HEK293 (cell line): ENCODE measurements at regions not wholly inside any gene's neighbourhood (a gene's known extent, or its start where the extent isn't known, plus 50 kb on each side); places are given as distances from the start of the nearest gene placed in this dataset.

Source experiments
- GLIS2 ChIP-seq: fragments of 450-650 bp; formaldehyde crosslinking; IDR thresholded peaks from 2 replicates; pipeline ENCODE4 v1.5.1; 2016; ENCODE audit warnings: missing biosample characterization, missing genetic modification characterization
- ZNF155 ChIP-seq: fragments of 450-650 bp; formaldehyde crosslinking; IDR thresholded peaks from 2 replicates; pipeline ENCODE4 v1.5.1; 2016; ENCODE audit warnings: missing biosample characterization, missing genetic modification characterization
- ZNF184 ChIP-seq: fragments of 450-650 bp; IDR thresholded peaks from 2 replicates; pipeline ENCODE4 v1.5.1; 2018; ENCODE audit warnings: missing biosample characterization, mild to moderate bottlenecking, missing genetic modification characterization
- ZNF2 ChIP-seq: fragments of 450-650 bp; formaldehyde crosslinking; IDR thresholded peaks from 2 replicates; pipeline ENCODE4 v1.5.1; 2016; ENCODE audit warnings: missing biosample characterization, missing genetic modification characterization
- ZNF473 ChIP-seq: fragments of 450-650 bp; formaldehyde crosslinking; IDR thresholded peaks from 2 replicates; pipeline ENCODE4 v1.5.1; 2017; ENCODE audit warnings: missing biosample characterization, missing genetic modification characterization
- ZNF530 ChIP-seq: fragments of 450-650 bp; formaldehyde crosslinking; IDR thresholded peaks from 2 replicates; pipeline ENCODE4 v1.5.1; 2016; ENCODE audit warnings: low read depth, missing biosample characterization, missing genetic modification characterization
- ZNF600 ChIP-seq: fragments of 450-650 bp; formaldehyde crosslinking; IDR thresholded peaks from 2 replicates; pipeline ENCODE4 v1.5.1; 2016; ENCODE audit warnings: missing biosample characterization, missing genetic modification characterization
- TF ChIP-seq, protein P1 (sequence below): fragments of 450-650 bp; formaldehyde crosslinking; IDR thresholded peaks from 2 replicates; pipeline ENCODE4 v1.5.1; 2017; ENCODE audit warnings: missing biosample characterization, mild to moderate bottlenecking, missing genetic modification characterization, moderate library complexity
- TF ChIP-seq, protein P2 (sequence below): sonication (generic); formaldehyde crosslinking; IDR thresholded peaks from 2 replicates; pipeline ENCODE4 v1.8.1; 2022; ENCODE audit warnings: mild to moderate bottlenecking, moderate library complexity, missing genetic modification reagents

GRCh38 chr1:103945774-103946173 is 196.1 kb downstream of the AMY1C start:
- TF ChIP-seq, protein P1, sequence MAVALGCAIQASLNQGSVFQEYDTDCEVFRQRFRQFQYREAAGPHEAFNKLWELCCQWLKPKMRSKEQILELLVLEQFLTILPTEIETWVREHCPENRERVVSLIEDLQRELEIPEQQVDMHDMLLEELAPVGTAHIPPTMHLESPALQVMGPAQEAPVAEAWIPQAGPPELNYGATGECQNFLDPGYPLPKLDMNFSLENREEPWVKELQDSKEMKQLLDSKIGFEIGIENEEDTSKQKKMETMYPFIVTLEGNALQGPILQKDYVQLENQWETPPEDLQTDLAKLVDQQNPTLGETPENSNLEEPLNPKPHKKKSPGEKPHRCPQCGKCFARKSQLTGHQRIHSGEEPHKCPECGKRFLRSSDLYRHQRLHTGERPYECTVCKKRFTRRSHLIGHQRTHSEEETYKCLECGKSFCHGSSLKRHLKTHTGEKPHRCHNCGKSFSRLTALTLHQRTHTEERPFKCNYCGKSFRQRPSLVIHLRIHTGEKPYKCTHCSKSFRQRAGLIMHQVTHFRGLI (tag by site-specific recombination) = no peak
- TF ChIP-seq ZNF155 (tag by site-specific recombination) (no peak), ZNF473 (tag by site-specific recombination) (no peak), ZNF2 (tag by site-specific recombination) (no peak), ZNF184 (tag by site-specific recombination) (no peak), GLIS2 (no peak), ZNF530 (tag by site-specific recombination) (no peak), ZNF600 (tag by site-specific recombination) (no peak)
- TF ChIP-seq, protein P2, sequence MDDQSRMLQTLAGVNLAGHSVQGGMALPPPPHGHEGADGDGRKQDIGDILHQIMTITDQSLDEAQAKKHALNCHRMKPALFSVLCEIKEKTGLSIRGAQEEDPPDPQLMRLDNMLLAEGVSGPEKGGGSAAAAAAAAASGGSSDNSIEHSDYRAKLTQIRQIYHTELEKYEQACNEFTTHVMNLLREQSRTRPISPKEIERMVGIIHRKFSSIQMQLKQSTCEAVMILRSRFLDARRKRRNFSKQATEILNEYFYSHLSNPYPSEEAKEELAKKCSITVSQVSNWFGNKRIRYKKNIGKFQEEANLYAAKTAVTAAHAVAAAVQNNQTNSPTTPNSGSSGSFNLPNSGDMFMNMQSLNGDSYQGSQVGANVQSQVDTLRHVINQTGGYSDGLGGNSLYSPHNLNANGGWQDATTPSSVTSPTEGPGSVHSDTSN = no peak
